Fibroblast of skin of right quadriceps (primary cell): ENCODE measurements at regions not wholly inside any gene's neighbourhood (a gene's known extent, or its start where the extent isn't known, plus 50 kb on each side); places are given as distances from the start of the nearest gene placed in this dataset.
"Not testable (repeated sequence)": the region's sequence is repeated elsewhere in the genome, so short reads cannot be mapped to it uniquely, and the experiment has no call there.

Source experiments
- DNase-seq: peaks from one replicate; pipeline ENCODE4 v3.0.0-alpha.2; 2013

DNA sequence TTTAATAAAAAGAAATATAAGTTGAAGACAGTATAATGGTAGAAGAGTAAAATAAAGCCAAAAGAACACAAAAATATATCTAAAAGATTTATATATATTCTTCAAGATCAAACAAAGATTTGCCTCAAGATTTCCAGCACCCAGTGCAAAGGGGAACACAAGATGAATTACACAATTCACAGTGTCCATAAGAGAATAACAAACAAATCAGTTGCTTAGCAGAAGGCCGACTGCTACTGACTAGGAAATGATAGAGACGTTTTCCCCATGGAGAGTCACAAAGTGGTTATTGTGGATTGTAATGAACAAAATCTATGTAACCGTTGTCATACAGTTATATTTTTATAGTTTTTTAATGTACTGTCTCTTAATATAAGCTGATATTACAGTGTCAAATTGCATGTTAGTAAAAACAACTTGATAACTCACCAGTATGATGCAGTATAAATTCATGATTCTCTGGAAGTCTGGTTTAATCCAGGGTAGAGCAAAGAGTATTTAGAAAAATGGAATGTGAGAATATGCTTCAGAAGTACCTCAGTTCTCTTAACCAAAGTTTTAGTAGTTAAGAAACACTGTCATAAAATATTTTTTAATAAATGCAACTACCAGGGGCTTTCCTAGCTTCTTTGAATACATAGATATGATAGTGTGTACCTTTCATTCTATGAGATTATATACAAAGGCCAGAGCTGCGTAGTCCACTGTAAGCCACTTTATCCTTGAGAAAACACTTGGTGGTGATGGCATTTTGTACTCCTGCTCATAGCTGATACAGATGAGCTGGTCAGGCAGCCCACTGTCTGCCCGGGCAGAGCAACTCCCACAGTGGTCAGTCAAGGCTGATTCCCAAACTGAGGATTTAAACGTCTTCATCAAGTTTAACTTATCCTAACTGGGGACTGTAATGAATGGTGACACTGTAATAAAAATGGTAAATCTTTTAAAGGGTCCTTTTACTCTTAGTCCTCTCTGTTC is 180.5 kb upstream of the DTNA start:
- no peak for DNase-seq

DNA sequence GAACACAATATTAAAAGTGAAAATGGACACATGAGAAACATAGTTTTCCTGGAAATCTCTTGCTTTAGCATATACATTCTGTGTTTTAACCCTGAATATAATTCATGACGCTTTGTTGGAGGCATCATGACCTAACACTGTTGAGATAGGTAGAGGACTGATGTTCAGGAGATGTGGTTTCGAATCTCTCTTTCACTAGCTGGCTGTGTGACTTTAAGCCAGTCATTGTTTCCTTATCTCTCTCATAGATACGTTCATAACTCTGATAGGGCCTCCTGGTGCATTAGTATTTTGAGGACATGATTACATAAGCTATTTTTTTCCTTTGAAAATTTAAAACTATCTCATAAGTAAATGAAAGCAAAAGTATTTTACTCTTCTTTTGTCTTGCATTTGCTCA is 179.0 kb upstream of the DTNA start:
- DNase-seq, result no peak

DNA sequence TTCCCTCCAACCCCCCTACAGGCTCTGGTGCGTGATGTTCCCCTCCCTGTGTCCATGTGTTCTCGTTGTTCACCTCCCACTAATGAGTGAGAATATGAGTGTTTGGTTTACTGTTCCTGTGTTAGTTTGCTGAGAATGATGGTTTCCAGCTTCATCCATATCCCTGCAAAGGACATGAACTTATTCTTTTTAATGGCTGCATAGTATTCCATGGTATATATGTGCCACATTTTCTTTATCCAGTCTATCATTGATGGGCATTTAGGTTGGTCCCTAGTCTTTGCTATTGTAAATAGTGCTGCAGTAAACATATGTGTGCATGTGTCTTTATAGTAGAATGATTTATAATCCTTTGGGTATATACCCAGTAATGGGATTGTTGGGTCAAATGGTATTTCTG is 175.5 kb upstream of the DTNA start:
- not testable (repeated sequence) for DNase-seq

DNA sequence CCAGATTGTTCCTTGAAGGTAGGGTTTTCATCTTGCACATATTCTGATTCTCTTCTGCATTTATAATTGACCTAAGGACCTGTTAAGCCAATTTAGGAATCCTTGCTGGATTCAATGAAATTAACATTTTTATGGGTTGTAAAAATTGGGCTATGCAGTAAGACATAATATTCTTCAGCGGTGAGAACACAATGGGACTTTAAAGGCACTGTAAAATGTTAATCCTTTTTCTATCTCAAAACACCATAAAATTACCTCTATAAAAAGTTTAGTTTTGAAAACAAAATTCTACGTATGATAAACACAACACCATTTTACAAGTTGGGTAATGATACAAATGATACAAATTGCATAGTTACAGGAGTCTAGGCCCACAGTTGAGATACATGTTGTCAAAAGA is 169.2 kb upstream of the DTNA start:
- no peak for DNase-seq

DNA sequence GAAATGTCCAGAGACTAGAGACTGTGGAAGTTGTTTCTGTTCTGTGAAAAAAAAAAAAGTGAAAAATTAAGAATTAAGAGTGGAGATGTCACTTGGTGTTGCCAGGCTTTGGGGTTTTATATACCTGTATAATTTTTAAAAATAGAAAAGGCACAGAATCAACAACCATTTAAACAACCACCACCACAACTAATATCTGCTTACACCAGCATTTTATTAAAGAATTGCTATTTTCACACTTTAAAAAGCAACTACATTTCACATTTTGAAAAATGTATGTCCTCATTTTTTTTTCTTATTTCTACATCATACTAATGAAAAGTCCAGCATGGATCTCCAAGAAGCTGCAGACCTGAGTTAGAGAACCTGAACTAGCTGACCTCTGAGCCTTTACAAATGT is 167.5 kb upstream of the DTNA start:
- no peak for DNase-seq

DNA sequence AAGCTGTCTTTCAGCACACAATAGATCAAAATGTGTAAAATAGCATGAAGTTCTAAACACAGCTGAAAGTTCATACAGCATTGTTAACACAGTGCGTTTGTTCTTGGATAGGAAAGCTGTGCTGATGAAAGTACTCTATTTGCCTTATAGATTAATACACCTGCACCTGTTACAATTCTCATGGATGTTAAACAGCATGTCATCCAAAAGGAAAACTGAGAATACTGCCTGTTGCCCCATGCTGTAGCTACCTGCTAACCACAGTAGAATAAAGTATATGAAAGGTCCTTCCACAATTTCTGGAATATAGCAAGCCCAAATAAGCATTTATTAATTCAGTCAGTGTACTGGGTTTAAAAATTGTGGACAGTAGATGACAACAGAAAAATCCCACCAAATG is 166.7 kb upstream of the DTNA start:
- no peak for DNase-seq

DNA sequence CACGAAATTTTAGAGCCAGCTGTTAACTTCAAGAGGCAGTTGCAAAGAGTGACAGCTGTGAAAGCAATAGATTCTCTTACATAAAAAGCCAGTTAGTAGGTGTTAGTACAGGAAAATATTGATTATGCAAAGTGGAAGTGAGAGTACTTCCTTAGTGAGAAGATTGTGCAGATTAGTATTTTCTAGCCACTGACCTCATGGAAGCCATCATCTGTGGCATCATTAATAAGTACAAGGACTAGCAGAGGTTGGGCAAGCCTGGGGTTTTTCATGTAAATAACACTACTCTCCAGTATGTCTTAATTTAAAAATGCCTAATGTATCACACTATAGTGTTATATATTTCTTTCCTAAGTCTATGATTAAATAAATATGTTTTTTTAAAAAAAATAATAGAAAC is 166.2 kb upstream of the DTNA start:
- no peak for DNase-seq

DNA sequence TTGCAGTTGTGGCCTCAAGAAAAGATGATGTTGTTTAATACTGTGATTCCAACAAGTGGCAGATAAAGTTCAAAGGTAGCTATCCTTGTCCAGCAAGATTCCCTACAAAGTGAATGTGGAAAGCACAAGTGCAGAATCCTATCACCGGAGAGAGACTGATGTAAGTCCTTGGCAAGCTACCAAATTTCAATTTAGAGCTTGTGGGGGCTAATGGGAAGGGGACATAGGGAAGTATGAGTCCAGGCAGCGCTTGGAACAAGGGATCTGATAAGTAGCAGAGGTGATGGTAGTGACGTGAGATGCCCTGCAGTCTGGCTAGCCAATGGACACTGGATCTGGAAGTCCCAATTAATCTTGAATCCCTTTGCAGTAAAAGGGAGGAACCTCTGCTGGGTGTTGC is 165.2 kb upstream of the DTNA start:
- no peak for DNase-seq

DNA sequence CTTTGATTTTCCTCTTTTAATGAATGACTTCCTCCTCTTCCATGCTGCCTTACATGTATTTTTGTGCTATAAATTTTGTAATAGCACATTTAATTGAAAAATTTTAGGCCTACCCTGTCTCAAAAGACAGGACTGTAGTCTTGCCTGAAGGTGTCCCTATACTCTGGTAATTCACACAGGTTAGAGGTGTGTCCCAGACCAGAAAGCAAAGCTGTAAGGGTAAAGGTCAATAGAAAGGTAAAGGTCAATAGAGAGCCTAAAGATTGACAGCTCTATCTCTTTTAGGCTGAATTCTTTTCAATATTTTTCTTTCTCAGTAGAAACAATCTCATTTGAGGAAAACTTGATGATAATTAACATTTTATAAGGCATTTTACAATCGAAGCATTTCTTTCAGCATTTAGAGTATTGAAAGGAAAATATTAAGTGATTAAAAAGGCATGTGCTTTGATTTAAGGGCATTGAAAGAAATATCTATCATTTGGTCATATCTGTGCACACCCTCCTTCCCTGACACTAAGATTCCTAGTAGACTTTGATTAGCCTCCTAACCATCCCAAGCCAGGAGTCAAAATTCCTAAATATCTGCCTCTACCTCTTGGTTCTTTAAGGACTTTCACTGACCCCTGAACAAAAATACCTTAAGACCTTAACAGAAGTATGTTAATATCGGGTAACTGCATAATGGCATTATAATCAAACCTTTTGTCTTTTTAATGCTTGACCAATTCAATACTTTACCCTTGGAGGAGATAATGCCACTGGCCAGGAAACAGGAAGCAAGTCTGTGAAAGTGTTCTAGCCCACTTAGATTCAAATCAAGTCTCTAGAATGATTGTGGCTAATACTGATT is 161.8 kb upstream of the DTNA start:
- no peak for DNase-seq

DNA sequence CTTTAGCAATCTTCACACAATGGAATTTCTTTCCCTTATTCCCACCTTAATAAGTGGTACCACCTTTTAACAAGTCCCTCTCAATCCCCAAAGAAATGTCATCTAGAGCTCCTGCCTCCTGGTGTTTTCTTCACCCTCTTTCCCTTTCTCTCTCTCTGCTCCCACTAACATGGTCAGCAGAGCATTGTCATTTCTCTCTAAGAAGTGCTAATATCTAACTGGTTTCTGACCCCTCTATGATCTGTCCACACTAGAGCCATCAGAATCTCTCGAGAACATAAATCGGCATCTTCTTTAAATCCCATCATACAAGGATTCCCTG is 161.2 kb upstream of the DTNA start:
- DNase-seq, result no peak

DNA sequence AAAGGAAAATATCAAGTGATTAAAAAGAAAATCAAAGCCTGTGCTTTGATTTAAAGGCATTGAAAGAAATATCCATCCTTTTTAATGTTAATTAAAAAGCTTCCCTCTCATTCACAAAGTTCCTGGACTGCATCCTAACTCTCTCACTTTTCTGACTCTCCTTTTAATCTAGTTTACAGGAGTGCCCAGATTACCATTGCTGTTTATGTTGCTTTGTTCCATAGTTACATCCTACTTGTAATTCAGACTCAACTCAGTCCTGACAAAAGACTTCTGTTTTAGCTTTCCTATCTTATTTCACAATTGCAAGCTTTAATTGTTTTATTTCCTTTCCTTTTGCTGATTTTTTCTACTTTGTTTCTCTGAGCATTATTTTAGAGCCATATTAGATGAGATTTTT is 160.7 kb upstream of the DTNA start:
- no peak for DNase-seq

DNA sequence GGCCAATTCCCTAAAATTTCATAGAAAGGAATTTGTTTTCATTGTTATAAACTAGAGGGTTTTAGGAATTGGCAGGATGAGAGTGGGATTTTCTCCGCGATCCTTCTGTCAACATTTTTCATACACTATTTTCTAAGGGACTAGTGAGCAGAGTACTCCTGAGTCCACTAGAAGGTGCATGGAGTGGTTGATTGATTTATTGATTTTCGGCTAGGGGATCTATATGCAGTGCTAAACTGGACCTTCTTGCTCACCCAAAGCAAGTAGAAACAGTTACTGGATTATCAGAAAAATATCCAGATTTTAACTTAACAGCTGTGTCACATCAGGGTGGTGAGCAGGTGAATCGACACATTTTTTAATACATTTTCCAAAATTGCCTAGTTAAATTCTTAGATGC is 159.9 kb upstream of the DTNA start:
- no peak for DNase-seq

DNA sequence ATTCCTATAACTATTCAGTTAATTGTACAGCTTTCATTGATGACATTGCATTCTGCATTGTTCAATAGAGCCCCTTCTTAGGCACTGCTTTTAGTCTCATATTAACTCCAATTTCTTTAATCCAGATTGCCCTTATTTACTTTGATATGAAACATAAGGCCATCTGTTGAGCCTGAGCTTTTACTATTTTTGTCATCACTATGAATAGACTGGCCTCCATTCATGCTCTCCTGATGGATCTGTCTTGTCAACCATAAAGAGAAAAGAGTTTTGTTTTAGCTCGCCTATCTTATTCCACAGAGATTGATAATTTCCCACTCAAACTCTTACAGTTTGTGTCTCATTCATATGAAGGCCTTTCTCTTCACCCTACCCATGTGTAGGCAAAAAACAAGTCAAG is 159.2 kb upstream of the DTNA start:
- DNase-seq, result no peak

DNA sequence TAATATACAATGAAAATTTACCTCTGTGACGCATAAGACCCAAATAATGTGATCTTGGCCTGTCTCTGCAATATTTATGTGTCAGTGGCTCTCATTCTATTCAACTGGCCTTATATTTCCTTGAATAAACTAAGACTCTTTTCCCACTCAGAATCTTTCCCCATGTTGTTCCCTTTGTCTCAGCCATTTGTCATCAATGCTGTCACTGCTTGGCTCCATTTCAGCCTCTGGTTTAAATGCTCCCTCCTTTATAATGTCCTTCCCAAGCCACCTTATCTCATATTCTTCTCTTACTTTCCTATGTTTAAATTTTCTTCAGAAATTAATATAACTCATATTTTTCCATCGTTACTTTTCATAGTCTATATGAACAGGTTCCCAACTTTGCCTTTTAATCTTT is 158.3 kb upstream of the DTNA start:
- no peak for DNase-seq

DNA sequence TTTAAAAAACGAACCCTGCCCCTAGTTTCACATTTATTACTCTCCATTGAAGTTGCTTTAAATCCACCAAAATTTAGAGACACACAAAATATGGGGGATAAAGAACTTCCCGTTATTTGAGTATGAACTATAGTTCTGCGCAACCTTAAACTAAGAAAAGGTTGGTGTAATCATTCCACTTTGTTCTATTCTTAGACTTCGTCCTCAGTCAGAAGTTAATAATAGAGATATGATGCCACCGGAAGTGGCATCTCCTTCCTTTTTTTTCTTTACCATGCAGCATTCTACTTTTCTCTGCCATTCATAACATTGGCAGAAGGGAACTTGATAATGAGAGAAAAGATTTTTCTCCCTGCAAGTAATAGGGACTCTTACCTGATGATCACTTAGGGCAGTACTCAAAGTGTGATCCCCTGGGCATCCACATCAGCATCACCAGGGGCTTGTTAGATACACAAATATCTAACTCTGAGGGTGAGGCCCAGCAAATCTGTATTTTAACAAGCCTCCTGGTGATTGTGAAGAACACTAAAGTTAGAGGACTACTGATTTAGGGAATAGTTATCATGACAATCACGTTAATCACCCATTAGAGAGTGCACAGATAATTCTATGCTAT is 147.7 kb upstream of the DTNA start:
- DNase-seq, result no peak

DNA sequence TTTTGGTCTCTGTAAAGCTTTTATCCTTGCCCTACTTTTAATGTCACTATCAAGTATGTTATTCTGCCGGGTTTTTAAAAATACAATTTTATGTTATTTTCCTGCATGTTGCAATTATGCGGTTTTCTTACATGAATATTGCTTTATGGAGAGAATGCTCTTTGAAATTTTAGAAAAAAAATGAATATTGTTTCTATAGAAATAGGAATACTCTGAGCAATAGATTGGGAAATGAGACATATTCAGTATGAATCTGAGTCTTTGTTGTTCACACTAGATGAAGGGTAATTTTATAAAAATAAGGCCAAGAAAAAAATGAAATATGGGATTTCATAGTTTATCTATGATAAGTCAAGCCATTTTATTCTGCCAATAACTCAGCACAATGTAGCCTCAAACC is 142.2 kb upstream of the DTNA start:
- DNase-seq, result no peak

DNA sequence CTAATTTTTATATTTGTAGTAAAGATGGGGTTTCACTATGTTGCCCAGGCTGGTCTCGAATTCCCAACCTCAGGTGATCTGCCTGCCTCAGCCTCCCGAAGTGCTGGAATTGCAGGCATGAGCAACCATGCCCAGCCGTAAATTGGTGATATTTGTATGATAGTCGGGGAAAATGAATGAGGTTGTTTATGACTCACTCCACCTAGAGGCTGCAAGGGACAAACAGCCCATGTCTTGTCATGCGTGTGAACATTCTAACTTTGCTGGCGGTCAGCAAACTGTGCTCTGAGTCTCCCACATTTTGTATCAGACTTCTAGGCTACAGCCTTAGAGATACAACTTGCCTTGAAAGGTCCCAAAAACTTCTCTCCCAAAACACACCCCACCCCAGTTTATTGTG is 133.5 kb upstream of the DTNA start:
- DNase-seq, result no peak

DNA sequence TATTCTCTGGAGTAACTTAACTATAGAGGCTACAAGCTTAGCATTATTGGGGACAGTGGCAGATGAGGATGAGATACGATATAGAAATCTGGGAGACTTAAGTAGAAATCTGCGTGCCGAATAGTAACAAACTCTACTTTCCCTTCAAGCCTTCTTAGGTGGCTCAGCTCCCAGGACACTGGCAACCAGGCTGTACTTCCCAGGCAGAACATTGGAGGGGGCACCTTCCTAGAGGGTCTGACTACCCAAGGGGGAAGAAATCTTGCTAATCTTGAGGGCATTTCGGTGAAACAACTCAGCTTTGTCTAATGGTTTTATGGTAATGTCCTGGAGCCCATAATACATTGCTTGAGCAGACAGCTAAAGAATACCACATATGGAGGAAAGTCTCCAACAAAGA is 126.2 kb upstream of the DTNA start:
- no peak for DNase-seq

DNA sequence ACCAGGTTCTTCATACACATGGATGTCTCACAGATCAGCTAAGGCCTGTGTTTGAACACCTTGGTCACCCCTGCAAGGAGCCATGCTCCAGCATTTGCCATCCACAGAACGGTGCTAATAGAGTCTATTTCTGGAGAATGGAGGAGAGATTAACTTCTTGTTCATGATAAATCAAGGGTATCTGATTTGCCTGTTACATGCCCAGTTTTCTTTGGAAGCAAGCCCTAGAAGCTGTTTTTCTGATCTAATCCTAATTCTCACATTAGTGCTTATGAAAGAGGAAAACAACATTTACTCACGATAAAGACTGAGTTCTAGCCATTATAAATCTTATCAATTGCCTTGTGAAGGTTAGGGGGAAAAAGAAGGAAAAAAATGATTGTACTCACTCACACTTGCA is 119.6 kb upstream of the DTNA start:
- DNase-seq, result no peak

DNA sequence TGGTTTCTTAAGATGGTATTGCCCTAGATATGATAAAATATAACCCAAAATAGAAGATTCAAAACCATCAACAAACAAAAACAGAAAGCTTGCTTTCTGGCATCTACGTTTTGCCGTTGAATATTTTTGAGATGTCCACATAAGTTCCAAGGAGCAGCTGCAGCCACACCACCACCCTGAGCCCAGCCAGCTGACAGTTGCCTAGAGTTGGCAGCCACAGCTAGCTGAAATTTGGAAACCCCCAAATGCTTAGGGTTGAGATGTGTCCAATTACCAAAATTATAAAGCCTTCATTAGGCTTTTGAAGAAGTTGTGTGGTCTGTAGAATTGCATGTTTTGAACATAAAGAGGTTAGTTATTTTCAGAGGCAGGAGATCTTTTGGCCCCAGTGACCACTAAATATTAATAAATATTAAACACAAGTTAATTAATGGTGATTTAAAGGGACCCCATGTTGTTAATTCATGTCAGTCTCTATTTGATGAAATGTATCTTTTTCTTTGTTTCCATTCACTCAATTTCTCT is 118.1 kb upstream of the DTNA start:
- DNase-seq, result no peak

DNA sequence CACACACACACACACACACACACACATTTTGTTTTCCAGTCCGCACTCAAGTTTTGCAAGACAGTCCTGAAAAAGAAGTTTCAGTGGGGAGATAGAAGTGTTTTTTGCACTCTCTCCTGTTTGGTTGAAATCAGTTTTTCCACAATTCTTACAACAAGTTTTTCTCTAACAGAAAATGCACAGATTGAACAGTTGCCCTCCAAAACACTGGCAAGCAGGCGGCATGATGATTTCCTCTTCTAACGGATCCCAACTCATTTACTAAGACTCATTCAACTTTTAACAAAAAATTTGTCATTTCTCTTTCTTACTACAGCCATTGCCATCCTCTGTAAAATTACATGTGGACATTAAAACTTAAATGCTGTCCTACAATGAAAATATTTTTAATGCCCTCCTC is 117.6 kb upstream of the DTNA start:
- DNase-seq, result no peak

DNA sequence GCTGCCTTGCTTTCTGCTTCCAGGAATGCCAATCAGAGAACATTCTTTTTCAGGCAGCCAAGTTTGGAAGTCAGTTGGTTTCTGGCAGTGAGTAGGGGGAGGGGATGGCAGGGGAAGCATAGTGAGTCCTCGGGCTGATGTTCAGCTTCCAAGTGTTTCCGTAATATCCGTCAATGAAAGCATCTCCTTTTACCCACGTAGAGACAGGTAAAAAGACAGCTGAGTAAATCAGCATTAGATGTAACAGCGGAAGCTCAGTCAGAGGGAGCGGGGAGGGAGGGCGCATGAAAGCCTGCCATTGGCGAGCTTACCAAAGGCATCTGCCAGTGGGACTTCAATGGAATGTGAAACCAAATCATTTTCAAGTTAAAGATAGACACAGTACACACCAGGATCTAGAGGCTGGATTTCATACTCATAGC is 117.1 kb upstream of the DTNA start:
- peak; percentile 63 for DNase-seq

DNA sequence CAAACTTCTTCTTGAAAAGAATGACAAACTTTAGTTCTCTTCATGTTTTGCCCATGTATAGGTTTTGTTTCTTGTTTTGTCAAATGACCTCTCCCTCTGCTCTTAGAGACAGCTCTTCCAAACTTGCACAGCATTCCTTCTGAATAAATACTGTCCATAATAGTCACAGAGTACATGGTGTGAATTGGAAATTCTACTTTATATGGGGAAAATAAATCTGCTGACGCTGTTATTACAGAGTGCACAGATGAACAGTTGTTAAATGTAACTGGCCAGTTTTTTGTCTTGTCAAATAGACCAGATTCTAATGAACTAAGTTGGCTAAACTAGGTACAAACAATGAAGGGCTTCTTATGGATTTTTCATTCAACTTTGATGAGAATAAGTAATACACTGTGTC is 115.8 kb upstream of the DTNA start:
- DNase-seq, result no peak

DNA sequence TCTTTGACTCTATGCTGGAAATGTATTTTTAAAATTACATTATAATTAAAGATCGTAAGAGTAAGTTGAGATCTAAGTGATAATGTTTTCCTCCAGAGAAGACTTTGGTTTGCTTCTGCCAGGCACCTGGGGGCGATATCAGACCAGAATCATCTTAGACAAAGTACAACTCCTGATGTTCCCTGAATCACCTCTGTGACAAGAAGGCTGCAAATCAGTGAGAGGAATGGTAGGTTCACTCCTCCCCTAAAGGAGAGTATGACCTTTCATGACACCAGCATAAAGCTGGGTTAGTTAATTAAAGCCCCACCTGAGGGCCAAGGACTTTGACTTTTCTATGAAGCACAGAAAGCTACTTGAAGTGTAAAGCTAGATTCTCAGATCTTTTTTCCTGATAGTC is 114.4 kb upstream of the DTNA start:
- DNase-seq, result peak; percentile 21
